A673 (cell line): ENCODE measurements at regions not wholly inside any gene's neighbourhood (a gene's known extent, or its start where the extent isn't known, plus 50 kb on each side); places are given as distances from the start of the nearest gene placed in this dataset.

Experiments
- CTCF ChIP-seq: fragments of 300-800, 200-600 bp; sonication (generic); conservative IDR thresholded peaks from 2 replicates; pipeline ENCODE4 v1.5.1; 2017; ENCODE audit warnings: low read depth, mild to moderate bottlenecking, antibody characterized with exemption, low read length, moderate library complexity, mixed read lengths
- EZH2 ChIP-seq: fragments of 200-600 bp; sonication (generic); IDR thresholded peaks from 2 replicates; pipeline ENCODE4 v1.6.1; 2017; ENCODE audit warnings: borderline replicate concordance, low read depth, mild to moderate bottlenecking, mixed read lengths, antibody characterized with exemption, low read length; ENCODE audit not compliant: poor library complexity, severe bottlenecking

GRCh38 chr11:111176603-111177002 lies 68.9 kb upstream of the POU2AF2 start:
- no peak for TF ChIP-seq CTCF
- TF ChIP-seq EZH2: no peak
